SK-N-SH treated with all-trans-retinoic acid at 6 μM for 48 hours (cell line): ENCODE measurements at regions not wholly inside any gene's neighbourhood (a gene's known extent, or its start where the extent isn't known, plus 50 kb on each side); places are given as distances from the start of the nearest gene placed in this dataset.

Experiments
- ARNTL ChIP-seq: fragments of 450-650 bp; formaldehyde crosslinking; IDR thresholded peaks from 2 replicates; pipeline ENCODE4 v1.5.0; 2020; ENCODE audit warnings: low read depth, mild to moderate bottlenecking, moderate library complexity, borderline replicate concordance
- BACH2 ChIP-seq: fragments of 250-450 bp; sonication (Bioruptor Pico); IDR thresholded peaks from 2 replicates; pipeline ENCODE4 v1.9.0; 2021; ENCODE audit warnings: mild to moderate bottlenecking, borderline replicate concordance
- CREB5 ChIP-seq: fragments of 250-450 bp; sonication (Bioruptor Pico); IDR thresholded peaks from 2 replicates; pipeline ENCODE4 v1.5.1; 2020; ENCODE audit warnings: low read depth, mild to moderate bottlenecking, moderate library complexity
- CSDC2 ChIP-seq: fragments of 250-450 bp; sonication (Bioruptor Pico); IDR thresholded peaks from 2 replicates; pipeline ENCODE4 v1.5.0; 2020; ENCODE audit warnings: mild to moderate bottlenecking, moderate library complexity
- PATZ1 ChIP-seq: fragments of 250-450 bp; sonication (Bioruptor Pico); IDR thresholded peaks from 2 replicates; pipeline ENCODE4 v1.8.0; 2020; ENCODE audit warnings: mild to moderate bottlenecking, moderate library complexity, borderline replicate concordance
- TCF4 ChIP-seq: fragments of 250-450 bp; sonication (Bioruptor Pico); IDR thresholded peaks from 2 replicates; pipeline ENCODE4 v1.8.0; 2021; ENCODE audit warnings: mild to moderate bottlenecking, moderate library complexity, borderline replicate concordance
- ZFP3 ChIP-seq: fragments of 250-450 bp; sonication (Bioruptor Pico); IDR thresholded peaks from 2 replicates; pipeline ENCODE4 v1.5.0; 2020; ENCODE audit warnings: mild to moderate bottlenecking, moderate library complexity
- ZFP30 ChIP-seq: fragments of 450-650 bp; formaldehyde crosslinking; IDR thresholded peaks from 2 replicates; pipeline ENCODE4 v1.5.0; 2022; ENCODE audit warnings: mild to moderate bottlenecking, moderate library complexity

- no peak for TF ChIP-seq TCF4
- TF ChIP-seq CSDC2 (CRISPR knock-in tag) = no peak
- no peak for TF ChIP-seq BACH2 (CRISPR knock-in tag)
- no peak for TF ChIP-seq ZFP3 (CRISPR knock-in tag)
- no peak for TF ChIP-seq PATZ1
- TF ChIP-seq ZFP30 (CRISPR knock-in tag) = no peak
- no peak for TF ChIP-seq CREB5
- no peak for TF ChIP-seq ARNTL (CRISPR knock-in tag)
Measured at GRCh38 chr6:146946559-146946958, 257.7 kb upstream of the STXBP5 start.
